Lung (tissue), 11 donors: ENCODE measurements at regions not wholly inside any gene's neighbourhood (a gene's known extent, or its start where the extent isn't known, plus 50 kb on each side); places are given as distances from the start of the nearest gene placed in this dataset.

Source experiments
- ATAC-seq: fragments of 200-7000 bp; cut with Tn5 transposase; one replicate; pipeline ENCODE4 v1.9.1; 2020; ENCODE audit warnings: moderate number of reproducible peaks; ENCODE audit not compliant: insufficient read depth, low FRiP score
- DNase-seq, 3 donors: peaks; one replicate each; pipeline ENCODE4 v3.0.0-alpha.2; 2013 to 2017
- H3K27ac ChIP-seq, 2 donors: one replicate each; pipeline ENCODE4 v1.5.1; 2013; ENCODE audit warnings: mild to moderate bottlenecking in 2 of 2, moderate library complexity in 2 of 2, control low read depth in 1 of 2, inconsistent platforms in 1 of 2, low read depth in 1 of 2, low read length in 1 of 2
- H3K27me3 ChIP-seq, 3 donors: one replicate each; pipeline ENCODE4 v1.5.1; 2013; ENCODE audit warnings: low read length in 2 of 3; ENCODE audit not compliant: control insufficient read depth in 3 of 3, insufficient read depth in 3 of 3
- H3K36me3 ChIP-seq, 4 donors: one replicate each; pipeline ENCODE4 v1.5.1; 2013; ENCODE audit warnings: low read length in 4 of 4, mild to moderate bottlenecking in 1 of 4, moderate library complexity in 1 of 4; ENCODE audit not compliant: control insufficient read depth in 4 of 4, insufficient read depth in 4 of 4
- H3K4me1 ChIP-seq, 5 donors: one replicate each; pipeline ENCODE4 v1.5.1; 2013; ENCODE audit warnings: low read length in 5 of 5, mild to moderate bottlenecking in 2 of 5, moderate library complexity in 1 of 5; ENCODE audit not compliant: control insufficient read depth in 5 of 5, insufficient read depth in 5 of 5
- H3K4me3 ChIP-seq: one replicate; pipeline ENCODE4 v1.5.1; 2013; ENCODE audit warnings: mild to moderate bottlenecking, control low read depth, moderate library complexity
- H3K9ac ChIP-seq, 2 donors: one replicate each; pipeline ENCODE4 v1.5.1; 2013; ENCODE audit warnings: low read length in 2 of 2, control low read depth in 1 of 2; ENCODE audit not compliant: insufficient read depth in 1 of 2
- H3K9me3 ChIP-seq, 4 donors: one replicate each; pipeline ENCODE4 v1.5.1; 2013; ENCODE audit warnings: low read length in 3 of 4, mild to moderate bottlenecking in 1 of 4, moderate library complexity in 1 of 4; ENCODE audit not compliant: control insufficient read depth in 4 of 4, insufficient read depth in 3 of 4
- CTCF ChIP-seq: IDR thresholded peaks from 2 replicates; pipeline ENCODE4 v1.5.1; 2012; ENCODE audit warnings: mild to moderate bottlenecking; ENCODE audit errors: control extremely low read depth, extremely low read depth
- WGBS, 2 donors: extraction: QIAGEN DNeasy Blood & Tissue Kit; methylation state at CpG; one replicate each; pipeline ENCODE4 v1.1.7; 2013; 5-methylcytosine and 5-hydroxymethylcytosine counted together
- donor health status: control.
- donor health status: control.
- donor health status: Bipolar disorder and iron deficiency.
- donor health status: healthy.
- donor health status: DM: yes; HTN: yes; CAD: no.

GRCh38 chr6:106754215-106754614 lies 124.8 kb downstream of the QRSL1 start:
- Histone ChIP-seq H3K9me3 (peaks cover 0 to 1% (median 0%) of the 10 kb centered on the region in 4 donors), H3K9ac (no peak overlapping the region), H3K4me3 (no peak overlapping the region), H3K27me3 (no peaks in the 10 kb centered on the region), H3K36me3 (no peaks in the 10 kb centered on the region), H3K27ac (no peak overlapping the region), H3K4me1 (no peaks in the 10 kb centered on the region)
- TF ChIP-seq CTCF, result no peak
- 85 to 86% methylated on average over 5 of the region's 5 CpGs for WGBS, 2 donors
- ATAC-seq, result no peak
- no peak for DNase-seq

- Histone ChIP-seq H3K27me3 (no peaks in the 10 kb centered on the region), H3K4me3 (no peak overlapping the region), H3K9ac (no peak overlapping the region), H3K4me1 (no peaks in the 10 kb centered on the region), H3K36me3 (no peaks in the 10 kb centered on the region), H3K9me3 (no peaks in the 10 kb centered on the region), H3K27ac (no peak overlapping the region)
- ATAC-seq, result no peak
- DNase-seq, result no peak
- WGBS, 2 donors, result 81 to 87% methylated on average over 4 of the region's 4 CpGs
- no peak for TF ChIP-seq CTCF
These were observed 123.3 kb downstream of the QRSL1 start for GRCh38 chr6:106752641-106753040.

- DNase-seq, result no peak
- H3K27ac ChIP-seq, result no peak overlapping the region
- H3K36me3 ChIP-seq, result no peaks in the 10 kb centered on the region
- H3K9me3 ChIP-seq, result no peaks in the 10 kb centered on the region
- no peak overlapping the region for H3K4me3 ChIP-seq
- H3K9ac ChIP-seq, result no peak overlapping the region
- peaks cover 0 to 2% (median 0%) of the 10 kb centered on the region in 5 donors for H3K4me1 ChIP-seq
- WGBS, 2 donors, result 80 to 90% methylated on average over 6 of the region's 6 CpGs
- H3K27me3 ChIP-seq, result no peaks in the 10 kb centered on the region
- ATAC-seq, result no peak
- TF ChIP-seq CTCF, result no peak
These were observed 122.3 kb downstream of the QRSL1 start for GRCh38 chr6:106751501-106752252.

GRCh38 chr6:106750946-106751345 lies 121.6 kb downstream of the QRSL1 start:
- no peak for TF ChIP-seq CTCF
- H3K4me1 ChIP-seq, result peaks cover 0 to 9% (median 0%) of the 10 kb centered on the region in 5 donors
- DNase-seq, result no peak
- no peak overlapping the region for H3K9ac ChIP-seq
- no peak for ATAC-seq
- no peaks in the 10 kb centered on the region for H3K9me3 ChIP-seq
- H3K36me3 ChIP-seq, result no peaks in the 10 kb centered on the region
- no peak overlapping the region for H3K4me3 ChIP-seq
- H3K27ac ChIP-seq, result no peak overlapping the region
- no peaks in the 10 kb centered on the region for H3K27me3 ChIP-seq
- WGBS, 2 donors, result 47 to 65% methylated on average over 4 of the region's 4 CpGs
